ENCODE measurements at regions not wholly inside any gene's neighbourhood (a gene's known extent, or its start where the extent isn't known, plus 50 kb on each side); places are given as distances from the start of the nearest gene placed in this dataset.

GRCh38 chr20:37598100-37598543 is 70.4 kb upstream of the BLCAP start:
- no peak for DNase-seq

DNA sequence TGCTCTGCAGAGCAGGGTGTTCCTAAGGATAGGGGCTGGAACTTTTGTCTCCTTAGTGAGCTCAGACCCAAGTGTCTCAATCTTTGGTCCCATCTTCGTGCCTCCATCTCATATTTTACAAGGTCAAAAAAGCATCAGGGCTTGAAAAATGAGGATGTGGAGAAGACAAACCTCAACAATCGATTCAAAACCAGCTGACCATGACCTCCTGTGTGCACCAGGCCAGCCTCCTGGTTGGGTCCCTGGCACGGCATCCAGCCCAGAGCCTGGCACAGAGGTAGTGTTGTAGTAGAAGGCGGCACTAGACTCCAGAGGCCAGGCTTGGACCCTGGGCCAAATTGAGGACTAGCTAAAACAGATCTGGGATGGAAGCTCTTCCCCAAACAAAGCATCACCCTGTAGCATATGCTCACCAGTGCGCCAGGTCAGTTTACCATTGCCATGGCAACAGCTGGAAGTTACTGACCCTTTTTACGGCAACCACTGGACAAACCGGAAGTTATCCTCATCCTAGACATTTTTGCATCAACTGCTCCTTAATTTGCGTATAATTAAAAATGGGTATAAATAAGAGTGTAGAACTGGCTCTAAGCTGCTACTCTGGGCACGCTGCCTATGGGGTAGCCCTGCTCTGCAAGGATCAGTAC is 69.3 kb upstream of the BLCAP start:
- no peak for DNase-seq

GRCh38 chr20:37596168-37596567 is 68.5 kb upstream of the BLCAP start:
- no peak for DNase-seq

- no peak for DNase-seq
These were observed 66.0 kb upstream of the BLCAP start for GRCh38 chr20:37593710-37594109.

- no peak for DNase-seq
These were observed 63.3 kb upstream of the BLCAP start for GRCh38 chr20:37590938-37591490.

DNA sequence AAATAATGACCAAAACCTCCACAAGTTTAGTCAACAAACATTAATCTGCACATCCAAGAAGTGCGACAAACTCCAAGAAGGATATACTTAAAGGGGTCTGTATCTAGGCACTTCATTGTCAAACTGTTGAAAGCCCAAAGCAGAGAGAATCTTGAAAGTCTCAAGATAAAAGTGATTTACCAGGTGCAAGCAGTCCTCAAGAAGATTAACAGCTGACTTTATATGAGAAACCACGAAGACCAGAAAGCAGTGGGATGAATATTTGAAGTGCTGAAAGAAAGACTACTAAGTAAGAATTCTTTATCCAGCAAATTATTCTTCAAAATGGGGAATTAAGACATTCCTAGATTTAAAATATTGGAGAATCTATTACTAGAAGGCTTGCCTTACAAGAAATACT is 58.4 kb upstream of the BLCAP start:
- DNase-seq = no peak

DNA sequence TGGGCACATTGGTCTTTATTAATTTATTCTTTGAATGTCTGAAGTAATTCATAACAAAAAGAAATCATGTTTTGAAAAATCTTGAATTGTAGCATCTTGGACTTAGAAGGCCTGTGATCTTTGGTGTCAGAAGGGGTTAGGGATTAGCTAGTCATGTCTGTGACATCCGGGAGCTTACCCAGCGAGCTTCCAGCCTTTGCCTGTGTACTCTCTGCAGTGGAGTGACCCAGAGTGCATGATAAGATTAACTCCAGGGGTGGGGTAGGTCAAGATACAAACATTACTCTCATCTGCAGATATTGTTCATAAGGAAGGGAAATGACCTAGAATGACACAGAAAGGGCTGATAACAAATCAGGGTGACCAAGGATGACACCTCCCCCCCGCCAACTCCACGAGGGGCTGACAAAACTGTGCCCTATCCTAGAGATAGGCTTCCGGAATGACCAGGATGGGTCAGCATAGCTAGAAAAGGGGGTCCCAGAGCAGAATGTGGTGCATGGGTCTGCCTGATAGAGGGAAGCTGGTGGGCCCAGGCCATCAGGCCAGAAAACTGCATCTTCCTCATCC is 56.6 kb upstream of the BLCAP start:
- no peak for DNase-seq

DNA sequence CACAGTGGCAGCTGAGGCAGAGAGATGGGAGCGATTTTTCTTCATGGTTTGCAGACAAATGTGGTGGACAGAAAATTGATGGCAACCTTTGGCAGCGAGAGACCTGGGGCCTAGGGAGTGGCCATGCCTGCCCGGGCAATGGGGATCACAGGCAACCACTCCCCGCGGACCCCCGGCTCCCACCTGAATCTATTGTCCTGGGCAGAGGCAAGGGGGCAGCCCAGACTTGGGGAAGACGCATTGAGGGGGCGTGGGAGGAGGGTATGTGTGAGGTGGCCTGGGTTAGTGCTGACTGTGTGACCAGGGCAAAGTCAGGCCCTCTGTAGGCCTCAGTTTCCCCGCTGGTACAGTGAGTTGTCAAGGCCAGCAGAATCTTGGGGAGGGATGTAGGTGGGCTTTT is 53.6 kb upstream of the BLCAP start:
- DNase-seq = no peak

DNA sequence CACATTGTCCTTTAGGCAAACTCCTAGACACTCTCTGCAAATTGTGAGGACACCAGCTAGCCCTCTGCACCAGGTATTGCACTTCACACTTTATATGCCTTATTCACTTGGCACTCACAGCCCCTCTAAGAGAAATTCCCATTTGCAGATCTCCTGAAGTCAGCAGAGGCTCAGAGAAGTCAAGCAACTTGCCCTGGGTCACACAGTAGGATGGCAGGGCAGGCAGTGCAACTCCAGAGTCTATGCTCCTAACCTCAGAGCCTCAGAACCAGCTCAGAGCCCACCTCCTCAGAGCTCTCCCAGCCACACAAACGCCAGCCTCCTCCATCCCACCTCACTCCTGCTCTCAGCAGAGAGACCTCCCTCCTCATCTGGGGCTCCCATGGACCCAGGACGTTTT is 52.4 kb upstream of the BLCAP start:
- no peak for DNase-seq

DNA sequence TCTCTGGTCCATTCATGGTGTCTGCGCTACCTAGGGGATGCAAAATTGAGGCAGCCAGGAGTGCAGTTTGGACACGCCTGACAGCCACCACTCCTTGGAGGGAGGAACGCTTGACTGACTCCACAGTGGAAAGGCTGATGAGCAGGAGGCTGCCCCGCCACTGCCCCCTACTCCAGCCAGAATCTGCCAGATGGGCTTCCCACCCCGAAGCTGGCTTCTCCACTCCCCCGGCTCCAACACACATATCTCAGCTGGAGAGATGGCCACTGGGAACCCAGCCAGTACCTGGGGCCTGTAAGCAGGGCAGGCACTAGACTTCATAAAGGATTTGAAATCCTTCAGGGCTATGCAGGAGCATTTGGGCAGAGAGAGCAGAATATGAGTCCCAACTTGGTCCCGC is 51.4 kb upstream of the BLCAP start:
- DNase-seq = no peak

DNA sequence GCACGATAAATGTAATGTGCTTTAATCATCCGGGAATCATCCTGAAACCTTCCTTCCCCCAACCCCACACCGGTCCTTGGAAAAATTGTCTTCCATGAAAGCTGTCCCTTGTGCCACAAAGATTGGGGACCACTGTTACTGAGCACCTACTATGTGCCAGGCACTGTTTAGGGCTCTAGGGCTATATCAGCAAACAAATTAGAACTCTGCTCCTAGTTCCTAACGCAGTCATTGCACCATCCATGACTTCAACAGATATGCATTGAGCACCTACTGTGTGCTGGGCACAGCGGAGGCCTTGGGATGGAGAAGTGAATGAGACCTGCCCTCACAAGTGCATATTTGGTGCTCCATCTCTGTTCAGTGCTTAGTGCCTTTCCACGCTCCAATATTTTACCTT is 50.3 kb upstream of the BLCAP start:
- no peak for DNase-seq

All from midbrain (tissue), 1 donor.